A673 (cell line): ENCODE measurements at regions not wholly inside any gene's neighbourhood (a gene's known extent, or its start where the extent isn't known, plus 50 kb on each side); places are given as distances from the start of the nearest gene placed in this dataset.

Experiments used
- EZH2 ChIP-seq: fragments of 200-600 bp; sonication (generic); IDR thresholded peaks from 2 replicates; pipeline ENCODE4 v1.6.1; 2017; ENCODE audit warnings: borderline replicate concordance, low read depth, mild to moderate bottlenecking, mixed read lengths, antibody characterized with exemption, low read length; ENCODE audit not compliant: poor library complexity, severe bottlenecking
- TF ChIP-seq, protein P1 (sequence below): fragments of 300-800, 200-600 bp; sonication (generic); conservative IDR thresholded peaks from 2 replicates; pipeline ENCODE4 v1.5.1; 2017; ENCODE audit warnings: low read depth, mild to moderate bottlenecking, antibody characterized with exemption, low read length, moderate library complexity, mixed read lengths

DNA sequence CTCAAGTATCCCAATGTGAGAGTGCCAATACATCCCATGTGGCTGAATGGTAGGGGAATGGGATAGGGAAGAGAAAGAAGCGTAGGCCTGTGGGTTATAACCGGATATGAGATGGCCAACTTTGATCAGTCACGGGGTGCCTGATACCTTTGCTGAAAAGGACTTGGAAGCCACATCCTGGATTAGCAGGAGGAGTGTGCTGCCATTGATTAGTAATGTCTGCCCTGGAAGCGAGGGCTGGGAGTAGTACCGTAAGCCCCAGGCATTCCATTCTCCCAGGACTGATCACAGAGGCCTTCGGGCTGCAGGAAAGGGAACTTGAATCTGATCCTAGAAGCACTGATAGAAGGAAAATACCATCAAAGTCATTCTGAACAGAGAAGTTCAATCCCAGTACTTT lies 218.5 kb downstream of the TFCP2L1 start:
- no peak for TF ChIP-seq EZH2
- TF ChIP-seq, protein P1, sequence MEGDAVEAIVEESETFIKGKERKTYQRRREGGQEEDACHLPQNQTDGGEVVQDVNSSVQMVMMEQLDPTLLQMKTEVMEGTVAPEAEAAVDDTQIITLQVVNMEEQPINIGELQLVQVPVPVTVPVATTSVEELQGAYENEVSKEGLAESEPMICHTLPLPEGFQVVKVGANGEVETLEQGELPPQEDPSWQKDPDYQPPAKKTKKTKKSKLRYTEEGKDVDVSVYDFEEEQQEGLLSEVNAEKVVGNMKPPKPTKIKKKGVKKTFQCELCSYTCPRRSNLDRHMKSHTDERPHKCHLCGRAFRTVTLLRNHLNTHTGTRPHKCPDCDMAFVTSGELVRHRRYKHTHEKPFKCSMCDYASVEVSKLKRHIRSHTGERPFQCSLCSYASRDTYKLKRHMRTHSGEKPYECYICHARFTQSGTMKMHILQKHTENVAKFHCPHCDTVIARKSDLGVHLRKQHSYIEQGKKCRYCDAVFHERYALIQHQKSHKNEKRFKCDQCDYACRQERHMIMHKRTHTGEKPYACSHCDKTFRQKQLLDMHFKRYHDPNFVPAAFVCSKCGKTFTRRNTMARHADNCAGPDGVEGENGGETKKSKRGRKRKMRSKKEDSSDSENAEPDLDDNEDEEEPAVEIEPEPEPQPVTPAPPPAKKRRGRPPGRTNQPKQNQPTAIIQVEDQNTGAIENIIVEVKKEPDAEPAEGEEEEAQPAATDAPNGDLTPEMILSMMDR: no peak
